ENCODE measurements at regions not wholly inside any gene's neighbourhood (a gene's known extent, or its start where the extent isn't known, plus 50 kb on each side); places are given as distances from the start of the nearest gene placed in this dataset.

DNA sequence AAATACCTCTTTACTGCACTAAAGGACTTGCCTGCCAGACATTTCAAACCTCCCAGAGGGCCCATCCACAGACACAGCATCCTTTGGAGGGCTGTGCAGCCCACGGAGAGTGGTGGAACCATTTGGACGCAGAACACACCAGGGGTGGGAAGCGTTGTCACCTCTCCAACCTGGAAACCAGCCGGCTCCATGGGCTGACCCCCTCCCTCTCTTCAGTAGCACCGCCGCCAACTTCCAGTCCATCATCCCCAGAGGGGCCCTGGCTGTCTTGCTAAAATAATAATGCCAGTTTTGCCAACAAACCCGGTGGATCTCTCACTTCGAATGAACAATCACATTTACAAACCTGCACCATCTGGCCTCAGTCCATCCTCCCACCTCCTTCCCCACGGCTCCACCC lies 203.9 kb downstream of the FBXO15 start:
- POLR2A ChIA-PET: no interaction called here
- in situ Hi-C loops (cut with MboI): no loop called here
- Histone ChIP-seq H3K9ac (ENCODE audit: control insufficient read depth, insufficient read depth, low read length) (no peak overlapping the region), H3K4me1 (ENCODE audit: control insufficient read depth, insufficient read depth, low read length) (no peaks in the 10 kb centered on the region), H3K36me3 (ENCODE audit: control insufficient read depth in 2 of 2, insufficient read depth in 2 of 2, low read length in 1 of 2) (no peaks in the 10 kb centered on the region), H3K79me2 (ENCODE audit: control insufficient read depth, insufficient read depth, low read length) (no peaks in the 10 kb centered on the region), H3K27ac (ENCODE audit: control insufficient read depth, insufficient read depth) (no peak overlapping the region), H3K4me2 (ENCODE audit: control insufficient read depth, insufficient read depth) (no peak overlapping the region), H4K20me1 (ENCODE audit: control insufficient read depth, insufficient read depth) (no peaks in the 10 kb centered on the region), H3K9me3 (replicated peaks; ENCODE audit: control insufficient read depth, insufficient read depth, low read length) (no peaks in the 10 kb centered on the region), H2AFZ (ENCODE audit: control insufficient read depth, low read depth, low read length) (no peak overlapping the region), H3K4me3 (no peak overlapping the region), H3K27me3 (replicated peaks in 1 of 2; ENCODE audit: control insufficient read depth in 2 of 2, insufficient read depth in 2 of 2, low read length in 1 of 2) (no peaks in the 10 kb centered on the region; a peak in 1 of 4 replicates)
- 41% methylated on average over 9 of the region's 9 CpGs for WGBS (ENCODE audit: insufficient coverage, insufficient replicate concordance, low lambda C conversion rate, missing lambda C conversion rate)
- FAIRE-seq (no peak), DNase-seq (ENCODE audit: low read depth, low spot score) (no peak), ATAC-seq (no peak)
- intact Hi-C loops (cut with micrococcal nuclease; ENCODE audit: unreplicated experiment): loop anchor here (10.0 kb wide), 1 partner anchor 59 kb away; no protein-coding TSS in a partner anchor
- RAD21 ChIA-PET (ENCODE audit: unreplicated experiment): no interaction called here
- CTCF ChIA-PET: no interaction called here
- BruUV-seq (replicated peaks): no TSS peak
- TF ChIP-seq STAT3 (IDR thresholded peaks at IDR 0.05; ENCODE audit: low read depth, low read length): no peak
- TF ChIP-seq EZH2 (IDR thresholded peaks at IDR 0.05; ENCODE audit: borderline replicate concordance, control insufficient read depth, low read depth, low read length): no peak
- TF ChIP-seq DPF2 (IDR thresholded peaks at IDR 0.05): no peak
- no peak for TF ChIP-seq CREM (IDR thresholded peaks at IDR 0.05; ENCODE audit: low read depth)
- TF ChIP-seq POLR2A (IDR thresholded peaks at IDR 0.05; ENCODE audit: low read depth, low read length): no peak
- TF ChIP-seq IKZF2 (IDR thresholded peaks at IDR 0.05): no peak
- TF ChIP-seq CHD2 (IDR thresholded peaks at IDR 0.05; ENCODE audit: borderline replicate concordance, low read depth, low read length): no peak
- TF ChIP-seq, protein P1, sequence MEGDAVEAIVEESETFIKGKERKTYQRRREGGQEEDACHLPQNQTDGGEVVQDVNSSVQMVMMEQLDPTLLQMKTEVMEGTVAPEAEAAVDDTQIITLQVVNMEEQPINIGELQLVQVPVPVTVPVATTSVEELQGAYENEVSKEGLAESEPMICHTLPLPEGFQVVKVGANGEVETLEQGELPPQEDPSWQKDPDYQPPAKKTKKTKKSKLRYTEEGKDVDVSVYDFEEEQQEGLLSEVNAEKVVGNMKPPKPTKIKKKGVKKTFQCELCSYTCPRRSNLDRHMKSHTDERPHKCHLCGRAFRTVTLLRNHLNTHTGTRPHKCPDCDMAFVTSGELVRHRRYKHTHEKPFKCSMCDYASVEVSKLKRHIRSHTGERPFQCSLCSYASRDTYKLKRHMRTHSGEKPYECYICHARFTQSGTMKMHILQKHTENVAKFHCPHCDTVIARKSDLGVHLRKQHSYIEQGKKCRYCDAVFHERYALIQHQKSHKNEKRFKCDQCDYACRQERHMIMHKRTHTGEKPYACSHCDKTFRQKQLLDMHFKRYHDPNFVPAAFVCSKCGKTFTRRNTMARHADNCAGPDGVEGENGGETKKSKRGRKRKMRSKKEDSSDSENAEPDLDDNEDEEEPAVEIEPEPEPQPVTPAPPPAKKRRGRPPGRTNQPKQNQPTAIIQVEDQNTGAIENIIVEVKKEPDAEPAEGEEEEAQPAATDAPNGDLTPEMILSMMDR (IDR thresholded peaks at IDR 0.05 in 2 of 3, conservative IDR thresholded peaks at IDR 0.05 in 1 of 3; ENCODE audit: control insufficient read depth in 2 of 3, extremely low read depth in 1 of 3, insufficient read depth in 1 of 3, low read depth in 3 of 3, low read length in 3 of 3): no peak
- no peak for TF ChIP-seq ZZZ3 (IDR thresholded peaks at IDR 0.05; ENCODE audit: control insufficient read depth, insufficient read length, low read depth)
- TF ChIP-seq, protein P2, sequence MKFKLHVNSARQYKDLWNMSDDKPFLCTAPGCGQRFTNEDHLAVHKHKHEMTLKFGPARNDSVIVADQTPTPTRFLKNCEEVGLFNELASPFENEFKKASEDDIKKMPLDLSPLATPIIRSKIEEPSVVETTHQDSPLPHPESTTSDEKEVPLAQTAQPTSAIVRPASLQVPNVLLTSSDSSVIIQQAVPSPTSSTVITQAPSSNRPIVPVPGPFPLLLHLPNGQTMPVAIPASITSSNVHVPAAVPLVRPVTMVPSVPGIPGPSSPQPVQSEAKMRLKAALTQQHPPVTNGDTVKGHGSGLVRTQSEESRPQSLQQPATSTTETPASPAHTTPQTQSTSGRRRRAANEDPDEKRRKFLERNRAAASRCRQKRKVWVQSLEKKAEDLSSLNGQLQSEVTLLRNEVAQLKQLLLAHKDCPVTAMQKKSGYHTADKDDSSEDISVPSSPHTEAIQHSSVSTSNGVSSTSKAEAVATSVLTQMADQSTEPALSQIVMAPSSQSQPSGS (IDR thresholded peaks at IDR 0.05; ENCODE audit: low read length): no peak
- no peak for TF ChIP-seq EGR1 (IDR thresholded peaks at IDR 0.05; ENCODE audit: borderline replicate concordance in 1 of 2, low read depth in 2 of 2, low read length in 2 of 2)
- TF ChIP-seq, protein P3, sequence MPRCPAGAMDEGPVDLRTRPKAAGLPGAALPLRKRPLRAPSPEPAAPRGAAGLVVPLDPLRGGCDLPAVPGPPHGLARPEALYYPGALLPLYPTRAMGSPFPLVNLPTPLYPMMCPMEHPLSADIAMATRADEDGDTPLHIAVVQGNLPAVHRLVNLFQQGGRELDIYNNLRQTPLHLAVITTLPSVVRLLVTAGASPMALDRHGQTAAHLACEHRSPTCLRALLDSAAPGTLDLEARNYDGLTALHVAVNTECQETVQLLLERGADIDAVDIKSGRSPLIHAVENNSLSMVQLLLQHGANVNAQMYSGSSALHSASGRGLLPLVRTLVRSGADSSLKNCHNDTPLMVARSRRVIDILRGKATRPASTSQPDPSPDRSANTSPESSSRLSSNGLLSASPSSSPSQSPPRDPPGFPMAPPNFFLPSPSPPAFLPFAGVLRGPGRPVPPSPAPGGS (IDR thresholded peaks at IDR 0.05; ENCODE audit: borderline replicate concordance, insufficient read depth, low read depth, low read length, poor library complexity, severe bottlenecking): no peak
- SMC1A ChIA-PET (ENCODE audit: uncharacterized antibody, unreplicated experiment): no interaction called here
